ENCODE measurements at regions not wholly inside any gene's neighbourhood (a gene's known extent, or its start where the extent isn't known, plus 50 kb on each side); places are given as distances from the start of the nearest gene placed in this dataset.
"Not testable (repeated sequence)": the region's sequence is repeated elsewhere in the genome, so short reads cannot be mapped to it uniquely, and the experiment has no call there.

DNA sequence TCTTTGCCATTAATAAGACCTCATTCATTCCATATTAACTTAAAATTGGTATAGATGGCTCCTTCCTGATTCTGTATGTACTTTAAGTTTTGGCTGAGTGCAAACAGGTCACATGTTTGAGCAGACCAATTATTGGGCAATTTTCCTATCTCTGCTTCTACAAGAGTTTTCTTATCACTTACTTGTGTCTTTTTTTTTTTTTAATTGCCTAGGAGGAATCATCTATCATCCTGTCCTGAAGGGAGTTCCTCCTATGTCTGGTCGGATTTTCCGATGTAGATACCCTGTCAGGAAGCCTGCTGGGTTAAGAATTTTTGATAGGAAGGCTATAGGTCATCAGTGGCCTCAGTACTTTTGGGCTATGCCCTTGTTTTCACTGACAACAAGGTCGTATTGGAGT lies 268.0 kb downstream of the RPS4Y2 start:
- Mint-ChIP-seq H3K9me3 (no peaks in the 10 kb centered on the region), H3K27ac (no peak overlapping the region), H3K36me3 (no peaks in the 10 kb centered on the region), H3K4me3 (no peak overlapping the region), H3K4me1 (peaks cover 0 to 57% (median 0%) of the 10 kb centered on the region in 3 donors), H3K27me3 (no peaks in the 10 kb centered on the region)
- no peaks in the 10 kb centered on the region for H3K36me3 ChIP-seq (ENCODE audit: control insufficient read depth in 2 of 2, extremely low read depth in 1 of 2, insufficient read depth in 1 of 2, low read length in 1 of 2)
- no peak overlapping the region for H3K27ac ChIP-seq (ENCODE audit: low read length)
- CTCF ChIA-PET, result no interaction called here
- DNase-seq, result no peak
- POLR2A ChIA-PET, result no interaction called here
- no peak for ATAC-seq (replicated peaks in 1 of 4)
- WGBS (ENCODE audit: insufficient coverage), result no CpG with 5 or more reads among the region's 3 CpGs
- no peak overlapping the region for H3K4me3 ChIP-seq (ENCODE audit: control insufficient read depth in 1 of 2, extremely low read depth in 1 of 2, low read length in 1 of 2)
- H3K4me1 ChIP-seq (ENCODE audit: control insufficient read depth in 1 of 2, extremely low read depth in 1 of 2, insufficient read depth in 2 of 2, low read length in 2 of 2), result peaks cover 0 to 15% of the 10 kb centered on the region in 2 experiments
- H3K9me3 ChIP-seq, result no peaks in the 10 kb centered on the region
- no peaks in the 10 kb centered on the region for H3K27me3 ChIP-seq (replicated peaks in 1 of 2; ENCODE audit: control insufficient read depth in 2 of 2, extremely low read depth in 1 of 2, insufficient read depth in 2 of 2, low read length in 1 of 2)

DNA sequence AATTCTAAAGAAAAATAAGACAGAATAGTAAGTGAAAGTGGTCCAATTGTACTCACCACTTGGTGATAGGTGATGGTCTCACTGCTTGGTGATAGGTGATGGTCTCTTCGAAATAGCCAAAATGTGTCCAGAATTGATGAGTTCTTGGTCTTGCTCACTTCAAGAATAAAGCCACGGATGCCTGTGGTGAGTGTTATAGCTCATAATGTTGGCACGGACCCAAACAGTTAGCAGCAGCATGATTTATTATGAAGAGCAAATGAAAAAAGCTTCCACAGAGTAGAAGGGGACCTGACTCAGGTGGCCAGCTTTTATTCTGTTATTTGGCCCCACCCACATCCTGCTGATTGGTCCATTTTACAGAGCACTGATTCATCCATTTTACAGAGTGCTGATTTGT lies 272.6 kb downstream of the RPS4Y2 start:
- WGBS (ENCODE audit: insufficient coverage), result no CpG with 5 or more reads among the region's 3 CpGs
- CTCF ChIA-PET, result no interaction called here
- Histone ChIP-seq H3K36me3 (ENCODE audit: control insufficient read depth in 2 of 2, extremely low read depth in 1 of 2, insufficient read depth in 1 of 2, low read length in 1 of 2) (no peaks in the 10 kb centered on the region), H3K27me3 (replicated peaks in 1 of 2; ENCODE audit: control insufficient read depth in 2 of 2, extremely low read depth in 1 of 2, insufficient read depth in 2 of 2, low read length in 1 of 2) (no peaks in the 10 kb centered on the region), H3K9me3 (no peaks in the 10 kb centered on the region), H3K4me3 (ENCODE audit: control insufficient read depth in 1 of 2, extremely low read depth in 1 of 2, low read length in 1 of 2) (no peak overlapping the region), H3K27ac (ENCODE audit: low read length) (no peak overlapping the region), H3K4me1 (ENCODE audit: control insufficient read depth in 1 of 2, extremely low read depth in 1 of 2, insufficient read depth in 2 of 2, low read length in 2 of 2) (peaks cover 0 to 2% of the 10 kb centered on the region in 2 experiments)
- peak overlapping the region in 1 of 3 donors; percentile 34 for H3K4me3 Mint-ChIP-seq
- ATAC-seq (replicated peaks in 1 of 4) (no peak), DNase-seq (no peak)
- no peak overlapping the region for H3K27ac Mint-ChIP-seq
- POLR2A ChIA-PET, result no interaction called here
- H3K9me3 Mint-ChIP-seq, result no peaks in the 10 kb centered on the region
- no peaks in the 10 kb centered on the region for H3K36me3 Mint-ChIP-seq
- H3K4me1 Mint-ChIP-seq, result peaks cover 0 to 55% (median 0%) of the 10 kb centered on the region in 3 donors
- H3K27me3 Mint-ChIP-seq, result no peaks in the 10 kb centered on the region

DNA sequence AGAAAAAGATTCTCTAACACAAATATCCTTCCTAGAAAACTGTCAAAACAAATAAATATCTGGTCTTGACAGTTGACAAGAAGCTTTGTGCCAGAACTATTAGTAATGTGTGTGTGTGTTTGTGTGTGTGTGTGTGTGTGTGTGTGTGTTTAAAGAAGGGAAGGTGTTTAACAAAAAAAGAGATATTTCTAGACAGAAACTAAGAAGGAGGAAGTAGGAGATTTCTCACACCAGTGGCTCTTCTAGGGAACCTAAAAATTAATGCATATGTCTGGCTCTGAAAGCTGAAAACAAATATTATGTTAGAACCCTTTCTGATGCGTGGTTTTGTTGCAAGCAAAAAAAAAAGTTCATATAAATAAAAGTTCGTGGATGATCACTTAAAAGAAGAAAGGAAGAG lies 277.5 kb downstream of the RPS4Y2 start:
- H3K4me1 ChIP-seq (ENCODE audit: control insufficient read depth in 1 of 2, extremely low read depth in 1 of 2, insufficient read depth in 2 of 2, low read length in 2 of 2), result peaks cover 0 to 6% of the 10 kb centered on the region in 2 experiments
- H3K4me3 Mint-ChIP-seq, result no peak overlapping the region
- no peaks in the 10 kb centered on the region for H3K27me3 Mint-ChIP-seq
- ChIA-PET POLR2A (no interaction called here), CTCF (no interaction called here)
- no peaks in the 10 kb centered on the region for H3K9me3 ChIP-seq
- H3K4me1 Mint-ChIP-seq, result peaks cover 0 to 43% (median 0%) of the 10 kb centered on the region in 3 donors
- DNase-seq (no peak), ATAC-seq (replicated peaks in 1 of 4) (no peak)
- peak overlapping the region in 1 of 2 donors; percentile 88 for H3K27ac Mint-ChIP-seq
- H3K36me3 ChIP-seq (ENCODE audit: control insufficient read depth in 2 of 2, extremely low read depth in 1 of 2, insufficient read depth in 1 of 2, low read length in 1 of 2), result no peaks in the 10 kb centered on the region
- no peaks in the 10 kb centered on the region for H3K9me3 Mint-ChIP-seq
- no peak overlapping the region for H3K4me3 ChIP-seq (ENCODE audit: control insufficient read depth in 1 of 2, extremely low read depth in 1 of 2, low read length in 1 of 2)
- no peak overlapping the region for H3K27ac ChIP-seq (ENCODE audit: low read length)
- no peaks in the 10 kb centered on the region for H3K36me3 Mint-ChIP-seq
- no peaks in the 10 kb centered on the region for H3K27me3 ChIP-seq (replicated peaks in 1 of 2; ENCODE audit: control insufficient read depth in 2 of 2, extremely low read depth in 1 of 2, insufficient read depth in 2 of 2, low read length in 1 of 2)
- WGBS (ENCODE audit: insufficient coverage), result no CpG with 5 or more reads among the region's 2 CpGs

DNA sequence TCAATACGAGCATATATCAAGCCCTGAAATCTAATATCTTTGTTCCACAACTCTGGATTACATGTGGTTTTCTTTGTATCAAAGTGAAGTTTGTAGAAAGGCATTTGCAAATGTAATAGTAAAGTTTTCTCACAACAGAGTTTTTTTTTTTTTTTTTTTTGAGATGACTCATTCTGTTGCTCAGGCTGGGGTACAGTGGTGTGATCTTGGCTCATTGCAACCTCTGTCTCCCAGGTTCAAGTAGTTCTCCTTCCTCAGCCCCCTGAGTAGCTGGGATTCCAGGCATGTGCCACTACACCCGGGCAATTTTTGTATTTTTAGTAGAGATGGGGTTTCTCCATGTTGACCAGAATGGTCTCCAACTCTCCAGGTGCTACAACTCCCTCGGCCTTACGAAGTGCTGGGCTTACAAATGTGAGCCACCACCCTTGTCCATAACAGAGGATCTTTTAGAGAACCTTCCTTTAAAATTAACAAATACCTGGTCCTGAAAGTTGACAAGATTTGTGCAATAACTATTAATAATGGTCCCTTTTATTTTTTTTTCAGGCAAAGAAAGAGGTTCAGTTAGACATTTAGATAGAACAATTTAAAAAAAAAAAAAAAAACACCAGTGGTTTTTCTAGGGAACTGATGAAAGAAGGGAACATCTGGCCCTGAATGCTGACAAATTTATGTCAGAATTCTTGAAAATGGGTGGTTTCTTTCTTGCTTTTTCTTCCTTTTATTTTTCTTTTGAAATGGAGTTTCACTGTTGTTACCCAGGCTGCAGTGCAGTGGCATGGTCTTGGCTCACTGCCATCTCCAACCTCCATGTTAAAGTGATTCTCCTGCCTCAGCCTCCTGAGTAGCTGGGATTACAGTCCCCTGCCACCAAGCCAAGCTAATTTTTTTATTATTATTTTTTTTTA lies 278.5 kb downstream of the RPS4Y2 start:
- Mint-ChIP-seq H3K27ac (peak overlapping the region in 1 of 2 donors; percentile 88), H3K36me3 (no peaks in the 10 kb centered on the region), H3K4me3 (peak overlapping the region in 1 of 3 donors; percentile 37), H3K4me1 (peaks cover 0 to 35% (median 0%) of the 10 kb centered on the region in 3 donors), H3K27me3 (no peaks in the 10 kb centered on the region), H3K9me3 (no peaks in the 10 kb centered on the region)
- POLR2A ChIA-PET, result no interaction called here
- no peak overlapping the region for H3K4me3 ChIP-seq (ENCODE audit: control insufficient read depth in 1 of 2, extremely low read depth in 1 of 2, low read length in 1 of 2)
- no CpG with 5 or more reads among the region's 4 CpGs for WGBS (ENCODE audit: insufficient coverage)
- no peaks in the 10 kb centered on the region for H3K27me3 ChIP-seq (replicated peaks in 1 of 2; ENCODE audit: control insufficient read depth in 2 of 2, extremely low read depth in 1 of 2, insufficient read depth in 2 of 2, low read length in 1 of 2)
- DNase-seq (no peak), ATAC-seq (replicated peaks in 1 of 4) (peak in 1 of 4 experiments; percentile 53)
- H3K36me3 ChIP-seq (ENCODE audit: control insufficient read depth in 2 of 2, extremely low read depth in 1 of 2, insufficient read depth in 1 of 2, low read length in 1 of 2), result no peaks in the 10 kb centered on the region
- CTCF ChIA-PET, result no interaction called here
- H3K27ac ChIP-seq (ENCODE audit: low read length), result no peak overlapping the region
- H3K4me1 ChIP-seq (ENCODE audit: control insufficient read depth in 1 of 2, extremely low read depth in 1 of 2, insufficient read depth in 2 of 2, low read length in 2 of 2), result peaks cover 0 to 6% of the 10 kb centered on the region in 2 experiments
- no peaks in the 10 kb centered on the region for H3K9me3 ChIP-seq

DNA sequence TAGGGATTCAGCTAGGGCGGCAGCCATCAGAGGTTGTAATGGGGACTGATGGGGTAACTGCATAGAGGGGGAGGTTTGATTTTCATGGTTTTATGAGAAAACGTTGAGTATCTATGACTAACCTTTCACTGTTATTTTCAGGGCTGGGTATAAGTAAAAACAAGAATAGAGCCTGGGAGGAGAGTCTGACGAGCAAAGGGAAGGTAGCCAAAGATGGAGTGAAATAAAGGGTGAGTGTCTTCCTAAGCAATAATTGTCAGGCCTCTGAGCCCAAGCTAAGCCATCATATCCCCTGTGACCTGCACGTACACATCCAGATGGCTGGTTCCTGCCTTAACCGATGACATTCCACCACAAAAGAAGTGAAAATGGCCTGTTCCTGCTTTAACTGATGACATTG lies 281.5 kb downstream of the RPS4Y2 start:
- H3K4me1 Mint-ChIP-seq, result peaks cover 0 to 38% (median 0%) of the 10 kb centered on the region in 3 donors
- H3K4me1 ChIP-seq (ENCODE audit: control insufficient read depth in 1 of 2, extremely low read depth in 1 of 2, insufficient read depth in 2 of 2, low read length in 2 of 2); CTCF ChIA-PET; ATAC-seq (replicated peaks in 1 of 4); POLR2A ChIA-PET; H3K36me3 Mint-ChIP-seq; H3K9me3 Mint-ChIP-seq; H3K27me3 Mint-ChIP-seq; H3K27ac ChIP-seq (ENCODE audit: low read length); H3K27me3 ChIP-seq (replicated peaks in 1 of 2; ENCODE audit: control insufficient read depth in 2 of 2, extremely low read depth in 1 of 2, insufficient read depth in 2 of 2, low read length in 1 of 2); H3K27ac Mint-ChIP-seq; H3K4me3 Mint-ChIP-seq; H3K4me3 ChIP-seq (ENCODE audit: control insufficient read depth in 1 of 2, extremely low read depth in 1 of 2, low read length in 1 of 2); DNase-seq; H3K36me3 ChIP-seq (ENCODE audit: control insufficient read depth in 2 of 2, extremely low read depth in 1 of 2, insufficient read depth in 1 of 2, low read length in 1 of 2); H3K9me3 ChIP-seq: not testable (repeated sequence)
- 100% methylated on average over 1 of the region's 5 CpGs for WGBS (ENCODE audit: insufficient coverage)

DNA sequence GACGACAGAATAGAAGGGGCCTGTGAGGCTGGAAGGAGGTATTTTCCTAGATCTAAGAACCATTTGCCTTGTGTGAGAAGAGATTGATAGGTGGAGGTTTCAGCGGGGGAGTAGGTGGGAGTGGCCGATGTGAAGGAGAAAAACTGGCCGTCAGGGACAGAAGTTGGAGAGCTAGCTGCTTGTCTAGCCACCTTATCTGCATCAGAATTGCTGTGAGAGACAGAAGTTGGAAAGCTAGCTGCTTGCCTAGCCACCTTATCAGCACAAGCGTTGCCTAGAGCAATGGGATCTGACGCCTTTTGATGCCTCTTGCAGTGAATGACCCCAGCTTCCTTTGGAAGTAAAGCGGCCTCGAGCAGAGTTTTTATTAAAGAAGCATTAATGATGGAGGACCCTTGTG lies 283.9 kb downstream of the RPS4Y2 start:
- ChIA-PET CTCF (no interaction called here), POLR2A (interaction anchor here in 1 of 2 donors (0.8 kb wide), 1 partner anchor 219 kb away, joined by 3 read pairs; no protein-coding TSS in a partner anchor)
- Mint-ChIP-seq H3K4me3 (no peak overlapping the region), H3K27ac (no peak overlapping the region), H3K36me3 (no peaks in the 10 kb centered on the region), H3K4me1 (peaks cover 0 to 16% (median 0%) of the 10 kb centered on the region in 3 donors), H3K9me3 (peaks cover 0 to 6% (median 0%) of the 10 kb centered on the region in 3 donors), H3K27me3 (no peaks in the 10 kb centered on the region)
- Histone ChIP-seq H3K27ac (ENCODE audit: low read length) (no peak overlapping the region), H3K36me3 (ENCODE audit: control insufficient read depth in 2 of 2, extremely low read depth in 1 of 2, insufficient read depth in 1 of 2, low read length in 1 of 2) (no peaks in the 10 kb centered on the region), H3K4me3 (ENCODE audit: control insufficient read depth in 1 of 2, extremely low read depth in 1 of 2, low read length in 1 of 2) (no peak overlapping the region), H3K9me3 (no peaks in the 10 kb centered on the region), H3K27me3 (replicated peaks in 1 of 2; ENCODE audit: control insufficient read depth in 2 of 2, extremely low read depth in 1 of 2, insufficient read depth in 2 of 2, low read length in 1 of 2) (no peaks in the 10 kb centered on the region), H3K4me1 (ENCODE audit: control insufficient read depth in 1 of 2, extremely low read depth in 1 of 2, insufficient read depth in 2 of 2, low read length in 2 of 2) (peaks cover 0 to 2% of the 10 kb centered on the region in 2 experiments)
- DNase-seq, result no peak
- ATAC-seq (replicated peaks in 1 of 4), result no peak
- 100% methylated on average over 1 of the region's 8 CpGs for WGBS (ENCODE audit: insufficient coverage)

All from T-cell (primary cell).